Liver (tissue), 3 donors: ENCODE measurements at regions not wholly inside any gene's neighbourhood (a gene's known extent, or its start where the extent isn't known, plus 50 kb on each side); places are given as distances from the start of the nearest gene placed in this dataset.

Experiments used
- ATF3 ChIP-seq: IDR thresholded peaks from 2 replicates; pipeline ENCODE4 v1.6.1; 2016; ENCODE audit warnings: antibody characterized with exemption
- CTCF ChIP-seq: fragments of 150-350 bp; IDR thresholded peaks from 2 replicates; pipeline ENCODE4 v1.5.1; 2017; ENCODE audit warnings: improper control_type of control experiment, low read depth, low read length; ENCODE audit not compliant: missing input control
- GABPA ChIP-seq, 2 donors: IDR thresholded peaks in 1 of 2; conservative IDR thresholded peaks in 1 of 2; 2 replicates each; pipeline ENCODE4 v1.6.1; 2016; ENCODE audit warnings: antibody characterized with exemption in 2 of 2, mild to moderate bottlenecking in 1 of 2, moderate library complexity in 1 of 2
- JUND ChIP-seq, 2 donors: IDR thresholded peaks; 2 replicates each; pipeline ENCODE4 v1.6.1; 2016; ENCODE audit warnings: antibody characterized with exemption in 2 of 2
- REST ChIP-seq: IDR thresholded peaks from 2 replicates; pipeline ENCODE4 v1.6.1; 2016; ENCODE audit warnings: antibody characterized with exemption, mild to moderate bottlenecking
- RXRA ChIP-seq, 2 donors: IDR thresholded peaks; 2 replicates each; pipeline ENCODE4 v1.6.1; 2017 to 2018; ENCODE audit warnings: antibody characterized with exemption in 2 of 2, mild to moderate bottlenecking in 1 of 2
- SP1 ChIP-seq: IDR thresholded peaks from 2 replicates; pipeline ENCODE4 v1.6.1; 2018; ENCODE audit warnings: antibody characterized with exemption, mild to moderate bottlenecking
- TAF1 ChIP-seq: conservative IDR thresholded peaks from 2 replicates; pipeline ENCODE4 v1.6.1; 2016; ENCODE audit warnings: antibody characterized with exemption, mild to moderate bottlenecking
- YY1 ChIP-seq: IDR thresholded peaks from 2 replicates; pipeline ENCODE4 v1.6.1; 2016; ENCODE audit warnings: antibody characterized with exemption, mild to moderate bottlenecking
- ZBTB33 ChIP-seq: IDR thresholded peaks from 2 replicates; pipeline ENCODE4 v1.6.1; 2016; ENCODE audit warnings: antibody characterized with exemption
- donor health status: healthy.
- donor health status: healthy.

GRCh38 chr2:83971547-83971946 is 487.5 kb downstream of the SUCLG1 start:
- TF ChIP-seq CTCF (no peak), YY1 (no peak), GABPA (IDR thresholded peaks at IDR 0.05 in 1 of 2, conservative IDR thresholded peaks at IDR 0.05 in 1 of 2) (no peak), JUND (IDR thresholded peaks at IDR 0.05) (no peak), REST (no peak), RXRA (IDR thresholded peaks at IDR 0.05) (no peak), SP1 (no peak), ATF3 (no peak), ZBTB33 (no peak), TAF1 (no peak)
